ENCODE measurements at regions not wholly inside any gene's neighbourhood (a gene's known extent, or its start where the extent isn't known, plus 50 kb on each side); places are given as distances from the start of the nearest gene placed in this dataset.

GRCh38 chr2:11068079-11068741 is 87.1 kb upstream of the SLC66A3 start:
- TF ChIP-seq, protein P1, sequence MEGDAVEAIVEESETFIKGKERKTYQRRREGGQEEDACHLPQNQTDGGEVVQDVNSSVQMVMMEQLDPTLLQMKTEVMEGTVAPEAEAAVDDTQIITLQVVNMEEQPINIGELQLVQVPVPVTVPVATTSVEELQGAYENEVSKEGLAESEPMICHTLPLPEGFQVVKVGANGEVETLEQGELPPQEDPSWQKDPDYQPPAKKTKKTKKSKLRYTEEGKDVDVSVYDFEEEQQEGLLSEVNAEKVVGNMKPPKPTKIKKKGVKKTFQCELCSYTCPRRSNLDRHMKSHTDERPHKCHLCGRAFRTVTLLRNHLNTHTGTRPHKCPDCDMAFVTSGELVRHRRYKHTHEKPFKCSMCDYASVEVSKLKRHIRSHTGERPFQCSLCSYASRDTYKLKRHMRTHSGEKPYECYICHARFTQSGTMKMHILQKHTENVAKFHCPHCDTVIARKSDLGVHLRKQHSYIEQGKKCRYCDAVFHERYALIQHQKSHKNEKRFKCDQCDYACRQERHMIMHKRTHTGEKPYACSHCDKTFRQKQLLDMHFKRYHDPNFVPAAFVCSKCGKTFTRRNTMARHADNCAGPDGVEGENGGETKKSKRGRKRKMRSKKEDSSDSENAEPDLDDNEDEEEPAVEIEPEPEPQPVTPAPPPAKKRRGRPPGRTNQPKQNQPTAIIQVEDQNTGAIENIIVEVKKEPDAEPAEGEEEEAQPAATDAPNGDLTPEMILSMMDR (IDR thresholded peaks at IDR 0.05 in 4 of 5, conservative IDR thresholded peaks at IDR 0.05 in 1 of 5) = no peak
- no peak for TF ChIP-seq POLR2A (IDR thresholded peaks at IDR 0.05)
- intact Hi-C loops (cut with DNase I; ENCODE audit: low total_unique reads) = no loop called here
- ATAC-seq = no peak

DNA sequence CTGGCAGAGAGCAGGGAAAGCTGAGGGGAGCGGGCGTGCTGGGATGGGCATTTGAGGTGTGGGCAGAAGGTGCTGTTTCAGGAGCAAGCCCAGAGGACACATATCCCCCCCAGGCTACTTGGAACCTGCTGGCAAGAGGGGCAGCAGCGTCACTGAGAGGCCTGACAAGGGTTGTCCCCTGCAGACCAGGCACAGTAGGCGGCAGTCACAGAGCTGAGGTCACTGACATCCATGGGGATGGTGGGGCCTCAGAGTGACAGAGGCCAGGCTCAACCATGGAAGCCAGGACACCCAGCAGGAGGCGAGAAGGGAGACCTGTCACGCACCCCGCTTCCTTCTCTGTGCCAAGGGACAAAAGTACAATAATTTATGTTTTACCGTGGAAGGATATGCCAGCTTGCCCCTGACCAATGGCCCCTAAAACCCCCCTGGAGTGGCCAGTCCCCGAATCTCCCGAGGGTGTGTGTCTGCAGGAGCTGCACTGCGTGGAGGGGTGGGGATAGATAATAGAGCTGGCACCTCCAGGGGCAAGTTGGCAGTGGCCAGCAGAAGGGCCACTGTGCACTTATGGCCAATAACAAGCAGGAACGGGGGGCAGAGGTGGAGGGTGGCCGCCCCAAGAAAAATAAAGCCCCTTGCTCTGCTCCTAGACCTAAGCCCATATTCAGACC is 86.3 kb upstream of the SLC66A3 start:
- no peak overlapping the region for H3K27ac ChIP-seq
- intact Hi-C loops (cut with DNase I; ENCODE audit: low total_unique reads) = no loop called here
- in situ Hi-C loops (cut with MboI; ENCODE audit: low sequenced_read_pairs in 4 of 4) = no loop called here
- peaks cover 0 to 12% (median 3%) of the 10 kb centered on the region in 3 donors for H3K27me3 ChIP-seq
- no peak for TF ChIP-seq POLR2A (IDR thresholded peaks at IDR 0.05)
- TF ChIP-seq, protein P1 (IDR thresholded peaks at IDR 0.05 in 4 of 5, conservative IDR thresholded peaks at IDR 0.05 in 1 of 5) = no peak
- H3K4me3 ChIP-seq = no peak overlapping the region
- H3K9me3 ChIP-seq = no peaks in the 10 kb centered on the region
- no peaks in the 10 kb centered on the region for H3K4me1 ChIP-seq
- DNase-seq = no peak
- no peak for ATAC-seq
- no peaks in the 10 kb centered on the region for H3K36me3 ChIP-seq

More at GRCh38 chr2:11068079-11068741, 87.1 kb upstream of the SLC66A3 start:
- Histone ChIP-seq H3K9me3 (no peaks in the 10 kb centered on the region), H3K4me1 (no peaks in the 10 kb centered on the region), H3K27me3 (peaks cover 0 to 12% (median 3%) of the 10 kb centered on the region in 3 donors), H3K27ac (no peak overlapping the region), H3K36me3 (no peaks in the 10 kb centered on the region), H3K4me3 (no peak overlapping the region)
- in situ Hi-C loops (cut with MboI; ENCODE audit: low sequenced_read_pairs in 4 of 4) = no loop called here
- no peak for DNase-seq

GRCh38 chr2:11069566-11070185 is 85.6 kb upstream of the SLC66A3 start:
- no peaks in the 10 kb centered on the region for H3K36me3 ChIP-seq
- H3K4me1 ChIP-seq = no peaks in the 10 kb centered on the region
- in situ Hi-C loops (cut with MboI; ENCODE audit: low sequenced_read_pairs in 4 of 4) (no loop called here), intact Hi-C loops (cut with DNase I; ENCODE audit: low total_unique reads) (no loop called here)
- no peak for TF ChIP-seq POLR2A (IDR thresholded peaks at IDR 0.05)
- TF ChIP-seq, protein P1 (IDR thresholded peaks at IDR 0.05 in 4 of 5, conservative IDR thresholded peaks at IDR 0.05 in 1 of 5) = no peak
- no peaks in the 10 kb centered on the region for H3K9me3 ChIP-seq
- DNase-seq (no peak), ATAC-seq (no peak)
- no peak overlapping the region for H3K4me3 ChIP-seq
- H3K27me3 ChIP-seq = peaks cover 0 to 12% (median 3%) of the 10 kb centered on the region in 3 donors
- no peak overlapping the region for H3K27ac ChIP-seq

DNA sequence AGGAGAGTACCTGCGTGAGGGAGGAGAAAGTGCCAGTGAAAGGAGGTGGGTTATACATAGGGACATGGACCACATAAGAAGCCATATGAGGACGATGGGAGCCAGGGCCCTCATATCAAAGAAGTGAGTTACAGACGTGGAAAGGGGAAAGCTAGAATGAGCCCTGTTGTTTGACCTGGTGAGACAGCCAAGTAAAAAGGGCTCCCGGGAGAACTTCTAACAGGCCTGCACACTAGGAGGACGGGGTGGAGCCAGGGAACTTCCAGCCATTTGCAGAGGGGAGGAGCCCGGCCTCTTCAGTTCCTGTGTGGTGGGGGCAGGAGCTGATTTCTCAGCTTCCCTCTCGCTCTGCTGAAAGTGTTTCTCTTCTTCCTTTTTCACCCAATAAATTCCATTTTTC is 84.1 kb upstream of the SLC66A3 start:
- intact Hi-C loops (cut with DNase I; ENCODE audit: low total_unique reads) = no loop called here
- in situ Hi-C loops (cut with MboI; ENCODE audit: low sequenced_read_pairs in 4 of 4) = no loop called here

More for the DNA sequence above, 84.1 kb upstream of the SLC66A3 start:
- TF ChIP-seq, protein P1 (IDR thresholded peaks at IDR 0.05 in 4 of 5, conservative IDR thresholded peaks at IDR 0.05 in 1 of 5) = no peak
- no peak for TF ChIP-seq POLR2A (IDR thresholded peaks at IDR 0.05)
- Histone ChIP-seq H3K9me3 (no peaks in the 10 kb centered on the region), H3K36me3 (no peaks in the 10 kb centered on the region), H3K27ac (no peak overlapping the region), H3K4me1 (no peaks in the 10 kb centered on the region), H3K27me3 (peaks cover 0 to 8% (median 3%) of the 10 kb centered on the region in 3 donors), H3K4me3 (no peak overlapping the region)
- DNase-seq = no peak
- ATAC-seq = no peak
